Stimulated activated naive CD4-positive, alpha-beta T cell treated with Interleukin-2 at 50 U/mL for 16 hours (primary cell): ENCODE measurements at regions not wholly inside any gene's neighbourhood (a gene's known extent, or its start where the extent isn't known, plus 50 kb on each side); places are given as distances from the start of the nearest gene placed in this dataset.

ENCODE experiments used
- DNase-seq: peaks from one replicate; lab custom pipeline; 2025; lab: John Stamatoyannopoulos, UW

- DNase-seq: no peak
Measured at GRCh38 chr9:135220601-135221575, 133.4 kb downstream of the OLFM1 start.

- no peak for DNase-seq
Measured at GRCh38 chr9:135221576-135221950, 134.1 kb downstream of the OLFM1 start.

- DNase-seq: no peak
Measured at GRCh38 chr9:135221951-135222631, 134.6 kb downstream of the OLFM1 start.

DNA sequence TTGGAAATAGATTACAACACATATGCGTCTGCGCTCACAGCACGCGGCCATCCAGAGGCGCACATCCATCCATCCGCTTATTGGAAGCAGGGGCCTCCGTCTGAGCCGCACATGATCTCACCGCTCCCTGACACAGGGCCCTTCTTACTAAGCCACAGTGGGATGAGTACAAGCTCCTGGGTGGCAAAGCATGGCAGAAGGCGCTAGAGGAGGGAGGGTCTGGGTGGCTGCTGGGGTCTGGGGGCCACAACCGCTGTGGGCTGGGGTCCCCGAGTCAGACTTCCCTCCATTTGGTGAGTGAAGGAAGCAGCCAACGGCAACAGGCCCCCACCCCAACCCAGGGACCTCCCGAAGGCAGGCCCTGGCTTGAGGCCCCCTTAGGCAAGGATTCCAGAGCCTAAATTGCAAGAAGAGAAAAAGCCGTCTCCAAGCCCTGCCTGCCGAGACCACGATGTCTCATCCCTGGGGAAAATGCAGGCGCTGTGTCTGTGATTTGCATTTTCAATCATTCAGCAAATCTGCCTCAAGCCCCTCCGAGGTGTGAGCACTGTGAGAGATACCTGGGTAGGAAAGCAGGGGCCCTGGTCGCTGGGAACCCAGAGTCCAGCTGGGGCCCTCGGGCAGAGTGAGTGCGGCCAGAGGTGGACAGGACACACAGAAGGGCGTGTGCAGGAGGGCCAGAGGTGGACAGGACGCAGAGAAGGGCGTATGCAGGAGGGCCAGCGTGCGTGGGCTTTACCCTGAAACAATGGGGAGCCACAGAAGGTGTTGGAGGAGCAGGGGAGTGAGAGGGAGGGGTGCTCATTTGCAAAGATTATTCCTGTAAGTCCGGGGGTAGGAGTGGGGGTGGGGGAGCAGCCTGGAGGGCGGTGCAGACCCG is 135.7 kb downstream of the OLFM1 start:
- DNase-seq: no peak

GRCh38 chr9:135223831-135224230 is 136.4 kb downstream of the OLFM1 start:
- DNase-seq: no peak

GRCh38 chr9:135224286-135224877 is 136.9 kb downstream of the OLFM1 start:
- DNase-seq: no peak

GRCh38 chr9:135224921-135225541 is 137.6 kb downstream of the OLFM1 start:
- DNase-seq: no peak

DNA sequence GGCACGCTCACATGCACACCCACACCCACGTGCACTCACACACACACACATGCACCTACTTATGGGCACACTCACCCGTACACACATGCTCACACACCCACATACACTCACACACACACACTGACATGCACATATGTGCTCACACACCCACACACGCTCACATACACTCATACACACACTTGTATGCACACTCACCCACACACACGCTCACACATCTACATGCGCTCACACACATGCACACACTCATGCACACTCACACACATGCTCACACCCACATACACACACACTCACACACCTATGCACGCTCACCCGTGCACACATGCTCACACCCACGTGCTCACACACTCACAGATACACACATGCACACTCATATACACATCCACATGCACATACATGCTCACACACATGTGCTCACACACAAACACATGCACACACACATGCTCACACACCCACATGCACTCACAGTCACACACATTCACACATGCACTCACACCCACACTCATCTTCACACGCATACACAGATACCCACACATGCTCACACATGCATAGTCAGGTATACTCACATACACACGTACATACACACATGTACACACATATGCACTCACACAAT is 138.3 kb downstream of the OLFM1 start:
- no peak for DNase-seq

- no peak for DNase-seq
Measured at GRCh38 chr9:135226369-135227050, 139.0 kb downstream of the OLFM1 start.

- no peak for DNase-seq
Measured at GRCh38 chr9:135227641-135228251, 140.3 kb downstream of the OLFM1 start.

GRCh38 chr9:135228345-135228982 is 141.0 kb downstream of the OLFM1 start:
- DNase-seq: no peak

GRCh38 chr9:135228983-135229625 is 141.6 kb downstream of the OLFM1 start:
- no peak for DNase-seq

- DNase-seq: no peak
Measured at GRCh38 chr9:135229701-135230385, 142.4 kb downstream of the OLFM1 start.

DNA sequence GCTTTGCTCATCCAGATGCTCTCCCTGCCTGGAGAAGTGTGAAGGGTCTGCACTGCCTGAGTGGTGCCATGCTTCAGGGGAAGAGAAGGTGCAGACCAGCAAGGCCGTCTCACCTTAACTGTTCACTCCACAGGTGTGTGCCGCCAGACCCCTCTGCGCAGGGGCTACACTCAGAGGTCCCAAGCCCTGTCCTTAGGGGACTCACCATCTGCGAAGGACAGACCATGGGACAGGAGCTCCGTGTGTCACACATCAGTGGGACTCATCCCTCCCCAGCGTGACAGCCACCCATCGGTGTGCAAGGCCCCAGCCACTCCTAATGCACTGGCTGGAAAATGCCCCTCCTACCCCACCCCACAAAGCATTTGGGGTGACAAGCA is 142.9 kb downstream of the OLFM1 start:
- DNase-seq: no peak

GRCh38 chr9:135230817-135231520 is 143.5 kb downstream of the OLFM1 start:
- no peak for DNase-seq

- no peak for DNase-seq
Measured at GRCh38 chr9:135239100-135239768, 151.8 kb downstream of the OLFM1 start.

GRCh38 chr9:135239769-135240141 is 152.3 kb downstream of the OLFM1 start:
- no peak for DNase-seq
